H54 (cell line): ENCODE measurements at regions not wholly inside any gene's neighbourhood (a gene's known extent, or its start where the extent isn't known, plus 50 kb on each side); places are given as distances from the start of the nearest gene placed in this dataset.

ENCODE experiments used
- DNase-seq: peaks from one replicate; pipeline ENCODE4 v3.0.0; 2011; ENCODE audit warnings: low spot score, mixed read lengths; ENCODE audit not compliant: insufficient read length
- FAIRE-seq: peaks from 3 replicates; lab custom pipeline; 2011; peaks lifted over from hg19 to GRCh38; lab: Jason Lieb, UNC
- POLR2A ChIP-seq: IDR thresholded peaks from 2 replicates; pipeline ENCODE4 v1.6.1; 2011; ENCODE audit warnings: low read depth, mild to moderate bottlenecking, low read length

DNA sequence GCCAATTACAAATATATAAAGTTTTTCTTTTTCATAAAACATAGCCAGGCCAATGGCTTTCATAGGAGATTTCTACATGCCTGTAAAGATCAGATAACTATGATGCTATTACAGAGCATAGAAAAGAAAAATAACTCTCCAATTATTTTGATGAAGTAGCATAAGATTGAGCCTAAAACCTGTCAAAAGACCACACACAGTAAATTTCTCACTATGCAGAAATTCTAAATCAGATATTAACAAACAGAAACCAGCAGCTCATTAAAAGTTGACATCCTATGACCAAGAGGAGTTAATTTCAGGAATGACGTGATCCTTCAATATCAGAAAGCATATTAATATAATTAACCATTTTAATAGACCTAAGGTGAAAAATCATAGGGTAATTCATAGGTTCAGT, 139.0 kb upstream of the PIEZO2 start:
- TF ChIP-seq POLR2A: no peak
- FAIRE-seq (no peak), DNase-seq (no peak)

DNA sequence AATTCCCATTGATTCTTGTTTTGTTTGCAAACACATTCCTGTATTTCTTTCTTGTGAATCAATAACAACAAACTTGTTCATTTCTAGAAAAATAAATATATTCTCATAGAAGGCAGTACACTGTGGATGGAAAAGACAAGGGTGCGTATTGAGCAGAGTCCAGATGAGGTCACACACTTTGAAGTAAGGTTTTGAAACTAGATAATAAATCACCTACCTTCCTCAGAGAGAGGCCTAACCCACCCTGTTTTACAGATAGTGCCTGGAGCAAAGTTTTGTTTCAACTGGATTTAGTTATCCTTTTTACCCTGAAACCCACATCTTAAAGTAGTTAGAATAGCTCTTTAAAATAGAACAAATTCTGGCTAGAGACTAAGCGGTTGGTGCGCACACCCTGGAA, 137.1 kb upstream of the PIEZO2 start:
- DNase-seq (no peak), FAIRE-seq (no peak)
- TF ChIP-seq POLR2A: no peak

DNA sequence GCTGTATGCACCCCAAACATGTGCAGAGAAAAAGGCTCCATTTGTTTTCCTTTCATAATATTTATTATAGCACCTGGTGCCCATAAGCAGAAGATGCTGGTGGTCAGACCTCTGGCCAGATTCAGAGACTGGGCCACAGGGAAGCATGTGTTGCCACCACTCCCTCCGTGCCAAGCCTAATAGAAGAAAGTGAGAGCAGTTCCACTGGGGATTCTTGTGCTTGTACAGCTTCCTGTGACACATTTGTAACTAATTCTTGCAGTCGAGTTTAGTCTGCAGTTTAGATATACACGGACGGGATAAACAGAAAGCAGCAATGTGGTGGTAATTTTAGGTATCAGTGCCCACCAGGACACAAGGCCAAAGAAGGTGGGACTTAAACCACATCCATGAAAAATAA, 135.4 kb upstream of the PIEZO2 start:
- DNase-seq (no peak), FAIRE-seq (no peak)
- no peak for TF ChIP-seq POLR2A

DNA sequence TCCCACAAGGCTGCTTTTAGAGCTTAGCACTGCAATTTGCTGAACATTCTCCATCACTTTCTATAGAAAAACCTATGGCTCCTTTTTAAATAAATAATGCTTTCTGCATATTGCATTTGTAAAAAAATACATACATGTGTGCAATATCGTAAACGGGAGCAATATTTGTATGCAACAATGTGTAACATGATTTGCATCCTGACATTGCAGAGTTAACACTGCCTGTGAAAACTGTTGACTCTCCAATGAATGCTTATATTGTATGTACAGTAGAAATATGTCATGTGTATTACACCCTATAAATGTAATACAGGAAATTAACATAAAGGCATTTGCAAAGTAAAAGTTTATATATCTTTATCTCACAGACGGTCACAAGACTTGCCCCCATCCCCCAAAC, 135.0 kb upstream of the PIEZO2 start:
- DNase-seq (no peak), FAIRE-seq (no peak)
- no peak for TF ChIP-seq POLR2A

DNA sequence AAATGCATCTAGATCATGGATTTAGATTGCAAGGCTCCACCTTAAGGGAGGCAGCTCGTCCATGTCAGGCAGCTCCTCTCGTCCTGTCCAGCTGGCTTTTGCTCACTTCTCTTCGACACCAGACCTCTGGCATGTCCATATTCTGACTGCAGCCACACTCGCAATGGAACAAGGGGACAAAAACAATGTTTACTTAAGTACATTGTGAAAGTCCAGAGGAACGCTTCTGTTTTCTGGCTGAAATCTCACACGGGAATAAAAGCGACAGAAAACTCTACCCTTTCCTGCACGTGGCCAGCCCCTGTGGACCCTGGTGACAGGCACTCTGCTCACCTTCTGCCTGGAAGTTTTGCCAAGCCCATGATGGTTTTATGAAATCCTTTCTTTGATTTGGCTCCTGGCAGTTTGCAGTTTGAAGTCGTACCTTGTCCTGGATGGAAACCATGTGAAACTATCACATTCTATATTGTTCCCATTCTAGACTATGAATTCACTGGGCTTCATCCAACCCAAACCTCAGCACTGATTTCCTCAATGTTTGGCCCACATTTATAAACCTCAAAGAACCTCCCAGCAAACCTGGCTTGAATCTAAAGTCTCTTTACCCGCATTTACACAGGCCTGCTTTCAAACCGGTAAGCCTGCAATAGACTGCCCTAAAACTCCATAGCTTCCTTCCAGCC, 134.3 kb upstream of the PIEZO2 start:
- no peak for FAIRE-seq

DNA sequence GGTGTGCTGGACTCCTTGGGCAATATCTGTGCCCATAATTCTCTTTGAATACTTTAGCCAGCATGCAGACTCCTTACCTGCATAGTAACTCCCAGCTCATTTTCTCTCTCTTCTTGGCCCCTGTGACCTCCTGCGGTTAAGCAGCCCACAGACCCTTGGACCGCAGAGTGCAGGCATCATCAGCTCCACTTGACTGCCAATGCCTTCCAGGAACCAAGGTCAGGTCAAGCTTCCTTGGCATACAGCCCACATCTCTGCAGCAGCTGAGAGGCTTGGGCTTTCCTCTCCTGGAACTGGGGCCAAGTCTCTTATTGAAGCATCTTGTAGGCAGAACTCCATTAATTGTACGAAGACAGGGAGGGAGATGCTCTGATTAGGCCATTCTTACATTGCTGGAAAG, 130.1 kb upstream of the PIEZO2 start:
- FAIRE-seq (no peak), DNase-seq (no peak)
- no peak for TF ChIP-seq POLR2A

More for the DNA sequence above, 134.3 kb upstream of the PIEZO2 start:
- no peak for DNase-seq
- no peak for TF ChIP-seq POLR2A

DNA sequence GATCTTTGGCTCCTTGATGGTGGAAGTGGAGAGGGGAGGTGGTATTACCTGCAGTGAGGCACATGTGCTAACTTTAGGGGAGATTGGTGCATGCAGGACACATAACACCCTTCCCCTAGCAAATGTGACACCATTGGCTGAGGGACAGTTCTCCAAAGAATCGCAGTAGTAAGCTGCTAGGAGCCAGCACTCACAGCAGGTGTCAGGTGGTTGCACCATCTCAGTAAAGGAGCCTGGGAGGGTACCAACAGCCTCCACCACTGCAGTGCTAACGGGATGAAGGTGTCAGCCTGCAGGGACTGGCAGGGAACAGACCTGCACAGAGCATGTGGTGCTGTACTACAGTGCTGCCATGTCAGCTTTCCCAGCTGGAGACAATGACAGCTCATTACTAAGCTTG, 127.3 kb upstream of the PIEZO2 start:
- no peak for DNase-seq
- no peak for TF ChIP-seq POLR2A
- no peak for FAIRE-seq

DNA sequence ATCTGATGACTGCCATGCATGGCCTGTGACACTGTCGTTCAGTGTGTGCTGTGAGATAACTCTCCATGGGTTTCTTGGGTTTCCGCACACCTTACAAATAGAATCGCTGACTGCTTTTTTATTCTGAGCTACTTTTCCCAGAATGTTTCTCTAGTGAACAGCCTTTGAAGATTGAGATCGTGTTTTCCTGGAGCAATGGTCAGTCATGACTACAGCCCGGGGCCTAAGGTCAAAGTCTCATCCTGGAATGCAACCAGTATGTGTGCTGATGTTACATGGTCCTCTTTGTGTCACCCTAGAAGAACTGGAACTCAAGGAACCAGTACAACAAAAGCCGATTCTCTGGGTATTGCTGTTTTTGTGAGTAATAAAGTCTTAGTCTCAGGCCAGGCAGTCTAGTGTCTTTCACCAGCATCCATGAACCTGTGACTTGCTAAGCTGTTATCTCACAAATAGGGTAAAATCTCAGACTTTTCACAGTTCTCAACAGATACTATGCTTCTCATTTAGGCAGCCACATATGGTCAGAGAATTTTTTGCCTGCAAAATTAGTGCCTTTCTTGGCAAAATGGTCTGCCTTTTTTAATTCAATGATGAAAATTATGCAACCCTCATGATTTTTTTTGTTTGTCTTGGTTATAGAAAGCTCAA, 124.9 kb upstream of the PIEZO2 start:
- no peak for TF ChIP-seq POLR2A
- DNase-seq (no peak), FAIRE-seq (no peak)

DNA sequence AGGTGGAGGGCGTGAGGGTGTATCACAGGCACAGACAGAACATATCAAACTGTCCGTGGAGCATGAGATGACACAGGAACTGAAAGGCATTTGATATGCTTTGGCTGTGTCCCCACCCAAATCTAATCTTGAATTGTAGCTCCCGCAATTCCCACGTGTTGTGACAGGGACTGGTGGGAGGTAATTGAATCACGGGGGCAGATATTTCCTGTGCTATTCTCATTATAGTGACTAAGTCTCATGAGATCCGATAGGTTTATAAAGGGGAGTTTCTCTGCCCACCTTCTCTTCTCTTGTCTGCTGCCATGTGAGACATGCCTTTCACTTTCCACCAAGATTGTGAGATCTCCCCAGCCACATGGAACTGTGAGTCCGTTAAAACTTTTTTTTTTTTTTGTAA, 123.1 kb upstream of the PIEZO2 start:
- FAIRE-seq (no peak), DNase-seq (no peak)
- TF ChIP-seq POLR2A: no peak

DNA sequence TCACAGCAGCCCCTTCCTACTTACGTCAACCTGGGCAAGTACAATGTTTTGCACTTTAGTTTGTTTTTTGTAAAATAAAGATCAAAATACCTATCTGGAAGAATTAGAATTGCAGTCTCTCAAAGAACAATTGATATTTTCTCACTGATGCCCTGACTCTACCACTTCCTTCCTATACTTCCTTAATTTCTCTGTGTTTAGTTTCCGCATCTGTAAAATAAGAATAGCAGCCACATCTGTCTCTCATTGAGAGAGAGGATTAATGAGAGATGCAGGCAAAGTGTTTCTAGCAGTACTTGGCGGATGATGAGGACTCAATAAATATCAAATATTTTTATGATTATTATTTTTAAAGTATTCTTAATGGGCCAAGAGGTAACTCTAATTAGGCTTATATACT, 122.6 kb upstream of the PIEZO2 start:
- no peak for FAIRE-seq
- TF ChIP-seq POLR2A: no peak
- DNase-seq: no peak

DNA sequence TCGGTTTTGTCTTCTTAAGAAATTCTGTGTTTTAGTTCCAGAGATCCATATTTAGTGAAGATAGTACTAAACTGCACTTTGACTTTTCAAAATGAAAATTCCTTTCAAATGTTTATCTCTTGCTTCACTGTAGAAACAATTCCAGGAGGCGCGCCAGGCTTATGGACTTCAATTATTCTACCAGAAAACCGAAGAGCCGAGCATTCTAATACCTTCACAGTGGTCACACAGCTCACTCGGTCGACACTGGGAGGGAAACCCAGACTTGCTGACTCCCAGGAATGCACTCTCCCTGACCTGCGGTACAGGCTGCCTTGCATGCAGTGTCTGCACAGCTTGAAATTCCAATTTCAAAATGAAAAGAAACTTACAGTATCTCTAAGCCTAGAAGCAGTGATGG, 119.9 kb upstream of the PIEZO2 start:
- FAIRE-seq (no peak), DNase-seq (no peak)
- TF ChIP-seq POLR2A: no peak

DNA sequence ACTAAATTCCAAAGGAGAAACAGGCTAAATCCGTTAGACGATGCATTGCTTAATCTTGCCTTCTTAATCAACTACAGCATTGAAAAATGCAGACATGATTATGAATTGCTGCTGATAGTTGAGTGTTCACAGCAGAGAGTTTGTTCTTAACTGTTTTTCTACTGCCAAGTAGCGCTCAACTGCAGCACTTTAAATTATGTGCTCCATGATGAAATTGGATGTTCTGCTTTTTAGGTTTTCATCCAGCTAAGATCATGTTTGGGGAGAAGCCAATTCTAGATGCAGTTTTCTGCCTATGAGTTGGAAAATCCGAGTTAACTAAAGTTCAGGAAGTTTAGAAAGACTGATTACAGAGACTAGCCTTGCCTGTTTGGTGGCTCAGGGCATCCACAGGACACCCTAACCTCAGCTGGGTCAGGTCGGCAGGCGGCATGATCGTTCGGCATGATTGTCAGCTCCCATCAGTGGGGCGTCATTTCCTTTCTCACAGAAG, 119.4 kb upstream of the PIEZO2 start:
- DNase-seq: no peak
- TF ChIP-seq POLR2A: no peak
- FAIRE-seq: no peak

DNA sequence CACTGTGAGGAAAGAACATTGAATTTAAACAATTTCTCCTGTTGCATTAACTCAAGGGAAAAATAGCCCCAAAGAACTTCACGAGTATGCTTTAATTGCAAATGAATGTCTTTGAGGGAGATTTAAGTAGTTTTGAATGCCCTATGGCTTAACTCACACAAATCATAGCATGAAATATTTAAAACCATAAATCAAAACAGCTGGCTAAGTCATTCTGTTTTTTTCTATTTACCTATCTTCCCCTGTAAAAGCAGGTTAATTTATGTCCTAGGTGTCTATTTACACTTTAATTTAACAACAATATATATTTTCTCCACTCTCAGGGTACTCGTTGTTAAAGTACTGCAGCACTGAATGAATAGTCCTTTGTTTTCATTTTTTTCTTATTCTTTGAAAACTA, 118.8 kb upstream of the PIEZO2 start:
- TF ChIP-seq POLR2A: no peak
- DNase-seq: no peak
- no peak for FAIRE-seq

DNA sequence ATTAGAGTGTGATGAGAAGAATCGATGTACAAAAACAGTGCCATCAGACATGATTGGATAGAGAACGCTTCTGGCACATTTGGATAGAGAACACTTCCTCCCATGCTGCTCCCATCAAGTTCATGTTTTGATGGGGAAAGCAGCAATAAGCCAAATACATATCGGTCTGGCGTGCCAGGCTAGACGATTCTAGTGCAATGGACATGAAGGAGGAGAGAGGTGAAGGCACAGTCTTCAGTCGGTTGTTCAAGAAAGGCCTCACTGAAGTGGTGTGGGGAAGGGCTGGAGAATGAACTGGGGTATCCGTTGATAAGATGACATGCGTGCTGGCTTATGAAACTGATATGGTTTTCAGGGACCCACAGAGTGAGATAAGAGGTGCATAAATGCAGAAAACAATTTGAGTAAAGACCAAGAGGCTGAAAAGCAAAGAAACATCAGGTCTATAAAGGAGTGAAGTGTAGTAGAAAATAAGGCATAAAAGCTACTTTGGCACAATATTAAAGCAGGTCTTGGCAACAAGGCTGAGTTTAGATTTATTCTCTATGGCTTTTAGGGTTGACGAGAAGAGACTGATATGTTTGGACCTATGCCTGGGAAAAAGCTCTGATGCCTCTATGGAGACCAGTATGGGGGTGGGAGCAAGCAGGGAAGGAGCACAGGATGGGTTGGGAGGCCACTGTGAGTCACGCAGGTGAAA, 117.6 kb upstream of the PIEZO2 start:
- TF ChIP-seq POLR2A: no peak
- DNase-seq: no peak

More for the DNA sequence above, 117.6 kb upstream of the PIEZO2 start:
- no peak for FAIRE-seq
